SH-SY5Y (cell line): ENCODE measurements at regions not wholly inside any gene's neighbourhood (a gene's known extent, or its start where the extent isn't known, plus 50 kb on each side); places are given as distances from the start of the nearest gene placed in this dataset.

Experiments used
- GATA2 ChIP-seq: IDR thresholded peaks from 2 replicates; pipeline ENCODE4 v1.6.1; 2011; ENCODE audit warnings: mild to moderate bottlenecking, low read depth, low read length
- GATA3 ChIP-seq: IDR thresholded peaks from 2 replicates; pipeline ENCODE4 v1.6.1; 2011; ENCODE audit warnings: low read depth, mild to moderate bottlenecking, low read length, moderate library complexity

- no peak for TF ChIP-seq GATA3
- no peak for TF ChIP-seq GATA2
Observed at GRCh38 chr11:29452146-29452545, 564.7 kb downstream of the KCNA4 start.
